ENCODE measurements at regions not wholly inside any gene's neighbourhood (a gene's known extent, or its start where the extent isn't known, plus 50 kb on each side); places are given as distances from the start of the nearest gene placed in this dataset.

DNA sequence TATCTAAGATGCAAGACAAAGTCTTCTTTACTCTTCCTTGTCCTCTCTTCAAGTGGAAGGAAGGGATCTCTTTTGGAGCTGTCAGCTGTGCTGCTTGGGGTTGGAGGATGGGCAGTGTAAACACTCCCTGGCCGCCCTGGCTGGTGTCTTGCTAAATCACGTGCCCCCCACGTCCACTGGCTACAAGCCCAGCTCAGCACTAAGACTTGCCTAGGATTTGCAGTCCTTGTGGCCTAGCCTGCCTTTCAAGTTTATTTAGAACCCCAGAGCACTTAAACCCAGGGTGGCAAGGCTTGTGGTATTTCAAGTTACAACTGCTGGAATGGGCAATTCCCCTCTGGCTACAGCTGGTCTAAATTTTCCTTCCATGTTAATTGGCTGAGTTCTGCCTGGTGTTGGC is 272.4 kb upstream of the MYO3A start:
- no peak for FAIRE-seq
- DNase-seq (ENCODE audit: low spot score), result no peak

GRCh38 chr10:25666276-25666675 is 267.8 kb upstream of the MYO3A start:
- FAIRE-seq, result no peak
- DNase-seq (ENCODE audit: low spot score), result no peak

- no peak for DNase-seq (ENCODE audit: low spot score)
- no peak for FAIRE-seq
Observed at GRCh38 chr10:25675204-25675603, 258.8 kb upstream of the MYO3A start.

DNA sequence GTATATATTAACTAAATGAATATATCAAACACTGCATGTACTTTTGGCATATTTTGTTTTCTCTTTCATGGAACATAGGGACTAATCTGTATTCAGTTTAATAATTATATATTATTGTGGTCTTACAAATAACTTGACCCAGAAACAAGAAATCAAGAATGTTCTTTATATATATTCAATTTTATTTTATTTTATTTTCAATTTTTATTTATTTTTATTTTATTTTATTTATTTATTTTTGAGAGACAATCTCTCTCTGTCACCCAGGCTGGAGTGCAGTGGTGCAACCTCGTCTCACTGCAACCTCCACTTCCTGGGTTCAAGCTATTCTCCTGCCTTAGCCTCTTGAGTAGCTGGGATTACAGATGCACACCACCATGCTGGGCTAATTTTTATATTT is 258.4 kb upstream of the MYO3A start:
- FAIRE-seq, result no peak

GRCh38 chr10:25678220-25678619 is 255.8 kb upstream of the MYO3A start:
- DNase-seq (ENCODE audit: low spot score), result no peak
- no peak for FAIRE-seq

More for the DNA sequence above, 258.4 kb upstream of the MYO3A start:
- DNase-seq (ENCODE audit: low spot score), result no peak

DNA sequence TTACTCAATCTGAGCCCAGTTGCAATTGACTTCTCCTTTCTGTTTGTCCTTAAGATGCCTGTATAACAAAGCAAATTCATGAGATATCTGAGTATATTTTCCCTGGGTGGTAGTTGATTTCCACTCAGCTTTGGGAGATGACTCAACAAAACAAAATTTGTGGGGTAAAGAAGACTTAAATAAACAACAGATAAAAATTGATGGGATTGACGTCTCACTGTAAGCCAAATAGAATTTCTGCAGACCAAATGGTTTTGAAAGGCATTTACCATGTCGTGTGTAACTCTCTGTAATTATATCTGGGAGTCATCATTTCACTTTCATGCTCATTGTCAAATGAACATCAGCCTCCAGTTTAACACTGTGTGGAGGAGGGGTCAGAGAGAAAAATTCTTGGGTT is 255.4 kb upstream of the MYO3A start:
- FAIRE-seq (no peak), DNase-seq (ENCODE audit: low spot score) (no peak)

DNA sequence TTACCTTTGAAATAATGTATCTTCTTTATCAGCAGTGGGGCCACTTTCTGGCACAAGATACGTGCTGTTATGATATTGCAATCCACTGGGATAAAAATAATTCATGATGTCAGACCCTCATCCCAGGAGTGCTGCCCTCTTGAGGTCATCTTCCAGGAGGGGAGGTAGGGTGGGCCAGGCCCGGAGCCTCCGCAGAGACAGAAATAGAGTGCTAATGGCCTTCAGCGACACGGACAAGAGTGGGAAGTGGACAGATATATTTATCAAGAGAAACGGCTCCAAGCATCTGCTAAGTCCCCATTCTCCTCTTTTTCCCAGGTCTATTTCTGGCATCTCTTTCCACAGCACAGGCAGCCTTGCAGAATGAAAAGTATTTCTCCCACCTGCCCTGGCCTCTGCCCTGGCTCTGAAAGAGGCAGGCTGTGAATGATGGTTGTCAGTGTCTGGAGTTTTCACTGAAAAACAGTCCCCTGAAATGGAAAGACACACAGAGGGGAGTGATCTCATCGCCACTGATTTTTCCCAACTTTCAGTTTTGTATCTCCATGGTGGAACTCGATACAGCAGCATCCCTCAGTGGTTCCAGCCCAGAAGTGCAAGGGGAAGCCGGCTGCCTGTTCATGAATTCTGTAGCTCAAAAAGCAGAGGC is 251.7 kb upstream of the MYO3A start:
- no peak for DNase-seq (ENCODE audit: low spot score)
- FAIRE-seq, result no peak

GRCh38 chr10:25683344-25683743 is 250.7 kb upstream of the MYO3A start:
- FAIRE-seq (no peak), DNase-seq (ENCODE audit: low spot score) (no peak)

- DNase-seq (ENCODE audit: low spot score) (no peak), FAIRE-seq (no peak)
Observed at GRCh38 chr10:25687521-25687920, 246.5 kb upstream of the MYO3A start.

GRCh38 chr10:25689346-25690100 is 244.5 kb upstream of the MYO3A start:
- FAIRE-seq (no peak), DNase-seq (ENCODE audit: low spot score) (no peak)

GRCh38 chr10:25692761-25693160 is 241.3 kb upstream of the MYO3A start:
- no peak for FAIRE-seq

GRCh38 chr10:25694206-25694933 is 239.7 kb upstream of the MYO3A start:
- FAIRE-seq (no peak), DNase-seq (ENCODE audit: low spot score) (no peak)

More at GRCh38 chr10:25692761-25693160, 241.3 kb upstream of the MYO3A start:
- no peak for DNase-seq (ENCODE audit: low spot score)

GRCh38 chr10:25694971-25695370 is 239.1 kb upstream of the MYO3A start:
- FAIRE-seq, result no peak
- DNase-seq (ENCODE audit: low spot score), result no peak

- DNase-seq (ENCODE audit: low spot score), result no peak
- no peak for FAIRE-seq
Observed at GRCh38 chr10:25695586-25695985, 238.4 kb upstream of the MYO3A start.

DNA sequence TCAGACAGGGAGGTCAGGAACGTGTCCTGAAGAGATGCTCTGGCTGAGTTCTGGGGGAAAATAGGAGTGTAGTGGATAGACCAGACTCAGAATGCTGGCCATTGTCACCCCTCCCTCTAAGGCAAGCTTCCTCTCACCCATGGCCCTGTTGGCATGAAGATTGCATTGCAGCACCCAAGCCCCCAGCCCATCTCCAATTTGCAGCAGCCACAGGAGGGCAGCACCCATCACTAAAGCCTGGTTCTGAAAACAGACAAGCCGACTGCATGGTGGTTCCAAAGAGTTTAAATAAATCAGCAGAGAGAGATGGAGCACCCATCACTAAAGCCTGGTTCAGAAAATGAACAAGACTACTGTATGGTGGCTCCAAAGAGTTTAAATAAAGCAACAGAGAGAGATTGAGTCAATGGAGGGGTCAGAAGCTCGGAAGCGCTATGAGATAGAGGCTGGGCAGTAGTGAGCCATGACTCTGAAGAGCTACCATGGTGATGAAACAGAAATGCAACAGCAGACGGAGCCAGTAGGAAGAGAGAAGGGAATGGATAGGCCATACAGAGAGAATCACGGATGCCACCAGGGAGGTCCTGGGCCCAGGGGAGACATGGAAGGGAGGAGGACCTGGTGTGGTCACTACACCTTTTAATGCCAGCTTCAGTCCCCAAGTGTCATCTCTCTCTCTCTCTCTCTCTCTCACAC is 237.9 kb upstream of the MYO3A start:
- DNase-seq (ENCODE audit: low spot score), result no peak
- no peak for FAIRE-seq

- FAIRE-seq, result no peak
- DNase-seq (ENCODE audit: low spot score), result no peak
Observed at GRCh38 chr10:25697412-25697811, 236.6 kb upstream of the MYO3A start.

DNA sequence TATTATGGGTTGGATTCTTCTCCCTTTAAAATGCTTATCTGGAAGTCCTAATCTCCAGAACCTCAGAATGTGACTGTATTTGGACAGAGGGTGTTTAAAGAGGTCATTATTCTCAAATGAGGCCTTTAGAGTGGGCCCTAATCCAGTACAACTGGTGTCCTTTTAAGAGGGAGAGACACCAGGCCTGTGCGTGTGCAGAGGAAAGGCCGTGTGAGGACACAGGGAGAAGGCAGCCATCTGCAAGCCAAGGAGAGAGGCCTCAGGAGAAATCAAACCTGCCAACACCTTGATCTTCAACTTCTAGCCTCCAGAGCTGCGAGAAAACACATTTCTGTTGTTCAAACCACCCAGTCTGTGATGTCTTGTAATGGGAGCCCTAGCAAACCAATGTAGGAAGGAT is 235.4 kb upstream of the MYO3A start:
- no peak for FAIRE-seq
- no peak for DNase-seq (ENCODE audit: low spot score)

- no peak for FAIRE-seq
Observed at GRCh38 chr10:25699631-25700030, 234.4 kb upstream of the MYO3A start.

GRCh38 chr10:25701652-25702051 is 232.4 kb upstream of the MYO3A start:
- FAIRE-seq, result no peak
- no peak for DNase-seq (ENCODE audit: low spot score)

More at GRCh38 chr10:25699631-25700030, 234.4 kb upstream of the MYO3A start:
- no peak for DNase-seq (ENCODE audit: low spot score)

DNA sequence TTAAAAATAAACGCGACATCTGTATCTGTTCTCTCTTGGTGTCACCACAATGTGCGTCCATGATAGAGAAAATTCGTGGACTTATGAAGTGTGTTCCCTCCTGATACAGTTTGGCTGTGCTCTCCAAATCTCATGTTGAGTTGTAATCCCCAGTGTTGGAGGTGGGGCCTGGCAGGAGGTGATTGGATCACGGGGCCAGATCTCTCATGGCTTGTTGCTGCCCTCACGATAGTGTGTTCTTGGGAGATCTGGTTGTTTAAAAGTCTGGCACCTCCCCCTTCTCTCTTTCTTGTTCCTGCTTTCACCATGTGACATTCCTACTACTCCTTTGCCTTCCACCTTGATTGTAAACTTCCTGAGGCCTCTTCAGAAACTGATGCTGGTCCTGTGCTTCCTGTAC is 229.4 kb upstream of the MYO3A start:
- FAIRE-seq (no peak), DNase-seq (ENCODE audit: low spot score) (no peak)

GRCh38 chr10:25707572-25707971 is 226.5 kb upstream of the MYO3A start:
- FAIRE-seq (no peak), DNase-seq (ENCODE audit: low spot score) (no peak)

All from RCC 7860 (cell line).